ENCODE measurements at regions not wholly inside any gene's neighbourhood (a gene's known extent, or its start where the extent isn't known, plus 50 kb on each side); places are given as distances from the start of the nearest gene placed in this dataset.
"Not testable (repeated sequence)": the region's sequence is repeated elsewhere in the genome, so short reads cannot be mapped to it uniquely, and the experiment has no call there.

DNA sequence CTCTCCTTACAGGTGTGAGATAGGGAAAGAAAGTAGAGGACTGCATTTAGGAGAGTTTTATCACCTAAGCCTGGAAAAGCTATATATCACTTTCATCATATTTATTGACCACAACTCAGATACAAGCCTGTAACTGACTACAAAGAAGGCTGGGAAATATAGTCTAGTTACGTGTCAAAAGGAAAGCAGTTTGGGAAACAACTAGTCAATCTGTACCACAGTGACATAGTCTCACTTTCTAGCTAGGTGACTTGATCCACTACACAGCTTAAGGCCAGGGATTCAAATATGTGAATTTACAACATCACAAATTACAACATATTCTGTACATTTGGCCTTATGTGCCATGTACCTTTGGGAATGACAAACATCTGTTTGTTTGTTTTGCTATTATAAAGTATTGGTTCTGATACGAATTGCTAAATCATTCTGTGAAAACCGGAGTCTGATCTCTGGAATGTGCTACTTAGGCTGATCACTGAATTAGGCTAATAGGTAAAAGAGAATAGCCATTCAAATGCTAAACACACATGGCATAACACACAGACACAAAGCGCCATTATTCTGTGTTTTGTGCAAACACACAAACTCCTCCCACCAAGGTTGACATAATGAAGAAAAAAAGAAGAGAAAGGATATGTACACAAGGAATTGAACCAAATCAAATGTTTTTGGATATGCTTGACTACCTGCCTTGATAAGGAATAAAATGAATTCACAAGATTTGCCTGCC is 279.8 kb downstream of the DUSP6 start:
- peaks cover 4% of the 10 kb centered on the region for H3K9me3 Mint-ChIP-seq
- peaks cover 36% of the 10 kb centered on the region for H3K4me1 Mint-ChIP-seq (ENCODE audit: low read depth)
- H3K4me3 Mint-ChIP-seq: no peak overlapping the region
- no peaks in the 10 kb centered on the region for H3K27me3 Mint-ChIP-seq (ENCODE audit: insufficient read depth)
- peaks cover 1% of the 10 kb centered on the region for H3K36me3 Mint-ChIP-seq (ENCODE audit: low read depth)
- intact Hi-C loops (cut with micrococcal nuclease): loop anchor here (1.0 to 2.0 kb wide), 2 partner anchors 64 to 90 kb away; no protein-coding TSS in a partner anchor
- DNase-seq (ENCODE audit: low spot score): no peak
- H3K27ac Mint-ChIP-seq: peak overlapping the region; percentile 5

DNA sequence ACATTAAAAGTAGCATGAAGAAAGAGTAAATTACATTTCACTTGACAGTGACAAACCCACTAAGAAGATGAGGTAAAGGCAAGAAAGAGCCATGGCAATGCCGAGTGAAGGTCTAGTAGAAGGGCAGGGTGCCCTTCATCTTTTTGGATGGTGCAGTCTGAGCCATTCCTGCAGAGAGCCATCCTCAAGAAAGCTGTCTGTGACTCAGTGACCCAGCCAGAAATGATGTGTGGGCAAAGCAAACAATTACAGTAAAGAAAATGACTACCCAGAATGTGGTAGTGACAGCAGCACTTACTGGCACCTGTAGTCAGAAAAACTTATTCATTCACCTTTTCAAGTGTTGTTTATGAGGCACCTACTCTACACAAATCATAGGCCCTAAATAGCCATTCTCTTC is 281.7 kb downstream of the DUSP6 start:
- Mint-ChIP-seq H3K4me1 (ENCODE audit: low read depth) (peaks cover 43% of the 10 kb centered on the region), H3K27ac (peak overlapping the region; percentile 18), H3K9me3 (peaks cover 4% of the 10 kb centered on the region), H3K27me3 (ENCODE audit: insufficient read depth) (no peaks in the 10 kb centered on the region), H3K4me3 (no peak overlapping the region), H3K36me3 (ENCODE audit: low read depth) (peaks cover 1% of the 10 kb centered on the region)
- intact Hi-C loops (cut with micrococcal nuclease): no loop called here
- no peak for DNase-seq (ENCODE audit: low spot score)

DNA sequence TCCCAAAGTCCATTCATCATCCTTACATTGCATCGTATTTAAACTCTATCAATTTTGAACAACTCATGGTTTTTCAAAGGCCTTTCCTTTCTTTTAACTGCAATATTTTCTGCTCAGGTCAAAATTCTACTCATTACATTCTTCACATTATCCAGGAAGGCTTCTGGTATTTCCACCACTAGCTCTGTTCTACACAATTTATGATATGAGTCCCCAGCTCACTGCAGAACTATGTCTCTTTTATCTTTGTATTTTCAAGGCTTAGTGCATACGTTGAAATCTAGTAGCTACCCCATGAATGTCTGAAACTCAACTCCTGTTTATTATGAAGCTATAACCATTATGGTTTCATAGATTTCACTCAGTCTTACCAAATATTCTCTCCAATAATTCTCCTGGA is 282.9 kb downstream of the DUSP6 start:
- H3K9me3 Mint-ChIP-seq: peaks cover 4% of the 10 kb centered on the region
- peaks cover 1% of the 10 kb centered on the region for H3K36me3 Mint-ChIP-seq (ENCODE audit: low read depth)
- H3K27me3 Mint-ChIP-seq (ENCODE audit: insufficient read depth): no peaks in the 10 kb centered on the region
- H3K4me3 Mint-ChIP-seq: no peak overlapping the region
- no peak for DNase-seq (ENCODE audit: low spot score)
- peaks cover 50% of the 10 kb centered on the region for H3K4me1 Mint-ChIP-seq (ENCODE audit: low read depth)
- H3K27ac Mint-ChIP-seq: no peak overlapping the region
- intact Hi-C loops (cut with micrococcal nuclease): loop anchor here (5.0 kb wide), 1 partner anchor 158 kb away; no protein-coding TSS in a partner anchor

DNA sequence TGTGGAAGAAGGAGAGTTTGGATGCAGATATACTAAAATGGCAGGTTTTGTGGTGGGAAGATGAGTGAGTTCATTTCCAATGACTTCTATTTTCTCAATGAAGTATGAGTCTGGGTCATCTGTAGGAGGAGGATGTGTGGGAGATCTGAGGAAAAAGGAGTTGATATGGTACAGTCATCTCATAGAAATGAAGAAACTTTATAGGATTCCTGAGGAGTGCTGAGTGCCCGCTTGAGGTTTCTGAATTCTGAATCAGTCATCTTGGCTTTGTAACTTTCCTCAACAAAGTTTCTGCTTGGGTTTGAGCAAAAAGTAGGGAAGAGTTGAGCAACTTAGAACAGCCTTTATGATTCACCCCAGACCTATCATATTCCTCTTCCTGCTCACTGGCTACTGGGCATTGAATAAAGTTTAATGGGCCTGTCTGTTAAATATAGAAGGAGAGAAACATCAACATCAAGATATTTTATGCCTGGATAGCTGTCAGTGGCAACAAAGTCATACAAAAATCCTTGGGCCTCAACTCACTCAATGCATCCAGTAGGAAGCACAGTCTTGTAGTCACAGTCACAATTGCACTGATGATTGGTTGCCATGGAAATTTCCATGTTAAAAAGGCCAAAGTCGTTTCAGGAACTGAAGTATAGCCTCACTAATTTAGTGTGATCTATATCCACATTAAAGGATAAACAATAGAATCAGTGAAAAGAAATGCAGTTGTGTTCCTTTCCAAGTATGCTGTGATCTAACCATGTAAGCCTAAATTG is 284.7 kb downstream of the DUSP6 start:
- H3K27ac Mint-ChIP-seq: peak overlapping the region; percentile 20
- H3K4me1 Mint-ChIP-seq (ENCODE audit: low read depth): peaks cover 46% of the 10 kb centered on the region
- H3K36me3 Mint-ChIP-seq (ENCODE audit: low read depth): peaks cover 1% of the 10 kb centered on the region
- intact Hi-C loops (cut with micrococcal nuclease): loop anchor here (5.0 kb wide), 1 partner anchor 160 kb away; no protein-coding TSS in a partner anchor
- H3K9me3 Mint-ChIP-seq: peaks cover under 1% of the 10 kb centered on the region
- H3K4me3 Mint-ChIP-seq: no peak overlapping the region
- DNase-seq (ENCODE audit: low spot score): no peak
- no peaks in the 10 kb centered on the region for H3K27me3 Mint-ChIP-seq (ENCODE audit: insufficient read depth)

DNA sequence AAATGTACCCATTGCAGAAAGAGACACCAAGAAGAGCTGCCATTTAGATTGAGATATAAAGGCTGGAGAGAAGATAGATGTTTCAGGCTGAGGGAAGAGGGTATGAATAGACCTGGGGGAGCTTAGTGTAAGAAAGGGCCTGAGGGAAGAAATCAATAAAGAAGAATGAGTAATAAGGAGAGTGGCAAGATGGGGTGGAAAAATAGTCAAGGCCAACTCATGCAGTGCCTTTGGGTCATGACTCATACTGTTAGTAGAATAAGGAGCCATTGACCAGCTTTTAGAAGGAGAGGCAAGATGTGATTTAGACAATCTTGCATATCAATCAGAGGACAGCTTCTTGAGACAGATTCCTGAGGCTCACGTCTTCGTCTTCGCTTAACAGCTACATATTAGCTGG is 287.5 kb downstream of the DUSP6 start:
- H3K36me3 Mint-ChIP-seq (ENCODE audit: low read depth): peaks cover 1% of the 10 kb centered on the region
- H3K27me3 Mint-ChIP-seq (ENCODE audit: insufficient read depth): no peaks in the 10 kb centered on the region
- H3K27ac Mint-ChIP-seq: no peak overlapping the region
- no peaks in the 10 kb centered on the region for H3K9me3 Mint-ChIP-seq
- H3K4me1 Mint-ChIP-seq (ENCODE audit: low read depth): peaks cover 31% of the 10 kb centered on the region
- no peak for DNase-seq (ENCODE audit: low spot score)
- intact Hi-C loops (cut with micrococcal nuclease): loop anchor here (1.0 to 5.0 kb wide), 2 partner anchors 24 to 163 kb away; no protein-coding TSS in a partner anchor
- no peak overlapping the region for H3K4me3 Mint-ChIP-seq

DNA sequence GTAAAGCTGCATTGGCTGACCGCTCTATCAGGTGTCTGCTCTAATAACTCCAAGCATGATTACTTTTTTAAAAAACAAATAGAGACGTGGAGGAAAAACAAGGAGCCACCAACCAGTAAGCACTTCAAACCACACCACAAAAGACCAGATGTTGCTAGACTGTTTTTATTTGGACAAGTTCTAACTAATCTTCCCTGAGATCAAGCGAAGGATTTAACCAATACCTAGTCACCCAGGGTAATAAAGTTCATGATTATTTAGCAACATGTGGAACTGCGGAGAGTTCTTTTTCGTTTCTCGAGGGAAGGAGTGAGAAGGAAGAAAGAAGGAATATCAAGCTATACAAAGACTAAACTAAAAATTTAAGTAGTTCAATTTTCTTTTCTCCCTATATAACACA is 288.1 kb downstream of the DUSP6 start:
- H3K9me3 Mint-ChIP-seq: no peaks in the 10 kb centered on the region
- no peak overlapping the region for H3K4me3 Mint-ChIP-seq
- H3K36me3 Mint-ChIP-seq (ENCODE audit: low read depth): peaks cover 1% of the 10 kb centered on the region
- intact Hi-C loops (cut with micrococcal nuclease): loop anchor here (1.0 kb wide), 1 partner anchor 24 kb away; no protein-coding TSS in a partner anchor
- H3K27ac Mint-ChIP-seq: no peak overlapping the region
- no peak for DNase-seq (ENCODE audit: low spot score)
- H3K4me1 Mint-ChIP-seq (ENCODE audit: low read depth): peaks cover 37% of the 10 kb centered on the region
- H3K27me3 Mint-ChIP-seq (ENCODE audit: insufficient read depth): no peaks in the 10 kb centered on the region

DNA sequence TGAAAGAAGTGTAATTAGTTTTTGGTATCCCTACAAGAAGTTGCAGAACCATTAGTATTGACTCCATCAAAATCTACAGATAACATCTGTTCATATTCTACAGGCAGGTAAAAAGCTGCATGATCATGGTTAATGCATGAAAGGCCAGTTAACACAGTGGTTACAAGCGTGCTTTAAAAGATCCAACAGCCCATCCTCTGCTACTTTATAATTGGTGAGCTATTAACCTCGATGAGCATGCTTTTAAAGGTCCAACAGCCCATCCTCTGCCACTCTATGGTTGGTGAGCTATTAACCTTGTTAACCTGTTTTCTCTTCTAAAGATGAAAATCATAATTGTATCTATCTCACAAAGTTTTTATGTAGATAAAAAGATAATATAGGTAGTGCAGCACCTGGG is 289.3 kb downstream of the DUSP6 start:
- no peak overlapping the region for H3K27ac Mint-ChIP-seq
- peaks cover 3% of the 10 kb centered on the region for H3K9me3 Mint-ChIP-seq
- intact Hi-C loops (cut with micrococcal nuclease): no loop called here
- DNase-seq (ENCODE audit: low spot score): no peak
- H3K4me1 Mint-ChIP-seq (ENCODE audit: low read depth): peaks cover 40% of the 10 kb centered on the region
- H3K36me3 Mint-ChIP-seq (ENCODE audit: low read depth): no peaks in the 10 kb centered on the region
- H3K27me3 Mint-ChIP-seq (ENCODE audit: insufficient read depth): no peaks in the 10 kb centered on the region
- no peak overlapping the region for H3K4me3 Mint-ChIP-seq

DNA sequence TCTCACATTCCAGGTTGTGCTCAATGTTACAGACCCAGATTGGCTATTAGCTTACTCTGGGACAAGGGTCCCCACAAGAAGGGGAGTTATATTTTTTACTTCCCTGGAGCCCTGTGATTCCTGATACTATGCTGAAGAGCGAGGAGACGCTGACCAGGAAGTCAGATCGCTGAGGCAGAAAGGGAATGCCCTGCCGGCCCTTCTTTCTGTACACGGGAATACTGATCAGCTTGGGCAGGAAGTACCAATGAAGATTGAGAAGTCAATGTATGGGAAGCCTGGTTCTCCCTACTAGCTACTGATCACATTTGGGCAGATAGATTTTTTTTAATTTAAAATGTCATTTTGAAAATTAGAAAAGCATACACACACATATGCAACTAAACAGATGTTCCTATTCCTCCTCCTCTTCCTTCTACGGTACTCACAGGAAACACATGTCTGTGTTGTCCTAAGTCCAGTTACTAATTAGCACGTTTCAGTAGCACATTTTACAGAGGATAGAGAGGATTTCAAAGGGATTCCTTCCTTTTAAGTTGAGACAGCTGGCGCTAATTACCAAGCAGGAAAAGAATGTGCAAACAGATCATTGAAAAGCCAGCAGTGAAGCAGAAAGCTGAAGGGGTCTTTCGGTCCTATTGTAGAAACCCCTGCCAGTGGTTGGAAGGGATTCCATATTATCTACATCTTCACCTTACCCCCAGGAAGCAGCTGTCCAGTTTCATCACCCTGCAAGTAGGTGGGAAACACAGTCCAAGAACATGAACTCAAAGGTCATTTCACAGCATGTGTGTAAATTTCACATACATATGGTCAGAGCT is 292.4 kb downstream of the DUSP6 start:
- no peak for DNase-seq (ENCODE audit: low spot score)
- no peak overlapping the region for H3K4me3 Mint-ChIP-seq
- peaks cover 3% of the 10 kb centered on the region for H3K9me3 Mint-ChIP-seq
- H3K36me3 Mint-ChIP-seq (ENCODE audit: low read depth): no peaks in the 10 kb centered on the region
- intact Hi-C loops (cut with micrococcal nuclease): no loop called here
- H3K4me1 Mint-ChIP-seq (ENCODE audit: low read depth): peaks cover 26% of the 10 kb centered on the region
- no peak overlapping the region for H3K27ac Mint-ChIP-seq
- H3K27me3 Mint-ChIP-seq (ENCODE audit: insufficient read depth): no peaks in the 10 kb centered on the region

DNA sequence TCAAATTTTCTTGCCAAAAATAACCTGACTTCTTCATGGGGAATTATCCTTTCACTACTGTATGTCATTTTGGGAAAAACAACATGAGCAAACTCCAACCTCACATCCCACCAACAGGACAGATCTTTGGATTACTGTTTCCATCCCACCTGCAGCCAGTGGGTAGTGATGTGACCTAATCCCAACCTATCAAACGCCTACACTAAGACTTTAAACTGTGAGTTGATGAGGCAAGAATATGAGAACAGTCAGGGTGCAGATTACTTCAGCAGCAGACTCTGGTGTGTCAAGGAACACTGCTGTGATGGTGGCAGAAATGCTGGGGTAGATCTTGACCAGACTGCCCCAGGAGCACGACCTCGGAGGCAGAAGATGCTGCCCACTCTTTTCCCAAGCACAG is 293.2 kb downstream of the DUSP6 start:
- intact Hi-C loops (cut with micrococcal nuclease): no loop called here
- H3K36me3 Mint-ChIP-seq (ENCODE audit: low read depth): no peaks in the 10 kb centered on the region
- peaks cover 3% of the 10 kb centered on the region for H3K9me3 Mint-ChIP-seq
- H3K4me3 Mint-ChIP-seq: no peak overlapping the region
- peak overlapping the region; percentile 24 for H3K27ac Mint-ChIP-seq
- H3K4me1 Mint-ChIP-seq (ENCODE audit: low read depth): peaks cover 20% of the 10 kb centered on the region
- H3K27me3 Mint-ChIP-seq (ENCODE audit: insufficient read depth): no peaks in the 10 kb centered on the region
- no peak for DNase-seq (ENCODE audit: low spot score)

DNA sequence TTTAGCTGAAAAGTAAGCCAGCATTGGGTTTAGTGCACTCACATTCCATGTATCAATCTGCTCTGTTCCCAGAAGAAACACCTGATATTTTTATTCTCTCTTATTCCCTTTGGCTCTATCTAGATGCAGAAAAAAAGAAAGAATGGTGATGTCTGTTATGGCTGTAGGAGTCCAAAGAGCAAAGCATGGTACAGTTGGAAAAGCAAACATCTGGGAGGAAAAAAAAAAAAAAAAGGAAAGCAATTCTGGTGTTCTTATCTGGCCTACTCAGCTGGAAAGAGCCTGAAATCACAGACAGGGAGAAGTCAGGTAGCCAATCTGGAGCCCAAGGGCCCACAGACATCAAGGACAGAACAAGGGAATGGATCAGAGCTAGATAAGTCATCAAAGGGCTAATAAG is 293.9 kb downstream of the DUSP6 start:
- peaks cover 20% of the 10 kb centered on the region for H3K4me1 Mint-ChIP-seq (ENCODE audit: low read depth)
- H3K36me3 Mint-ChIP-seq (ENCODE audit: low read depth): peaks cover 2% of the 10 kb centered on the region

DNA sequence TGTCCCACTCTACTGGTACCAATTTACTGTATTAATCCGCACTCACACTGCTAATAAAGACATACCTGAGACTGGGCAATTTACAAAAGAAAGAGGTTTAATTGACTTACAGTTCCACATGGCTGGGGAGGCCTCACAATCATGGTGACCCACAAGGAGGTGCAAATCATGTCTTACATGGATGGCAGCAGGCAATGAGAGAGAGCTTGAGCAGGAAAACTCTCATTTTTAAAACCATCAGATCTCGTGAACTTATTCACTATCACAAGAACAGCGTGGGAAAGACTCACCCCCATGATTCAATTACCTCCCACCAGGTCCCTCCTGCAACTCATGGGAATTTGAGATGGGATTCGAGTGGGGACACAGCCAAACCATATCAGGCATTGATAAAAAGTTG is 298.5 kb downstream of the DUSP6 start:
- intact Hi-C loops (cut with micrococcal nuclease); H3K27ac Mint-ChIP-seq; H3K4me3 Mint-ChIP-seq; DNase-seq (ENCODE audit: low spot score); H3K36me3 Mint-ChIP-seq (ENCODE audit: low read depth); H3K27me3 Mint-ChIP-seq (ENCODE audit: insufficient read depth): not testable (repeated sequence)
- peaks cover 18% of the 10 kb centered on the region for H3K9me3 Mint-ChIP-seq
- peaks cover 28% of the 10 kb centered on the region for H3K4me1 Mint-ChIP-seq (ENCODE audit: low read depth)

More for the DNA sequence above, 293.9 kb downstream of the DUSP6 start:
- Mint-ChIP-seq H3K27ac (no peak overlapping the region), H3K4me3 (no peak overlapping the region), H3K27me3 (ENCODE audit: insufficient read depth) (no peaks in the 10 kb centered on the region), H3K9me3 (peaks cover 10% of the 10 kb centered on the region)
- no peak for DNase-seq (ENCODE audit: low spot score)
- intact Hi-C loops (cut with micrococcal nuclease): no loop called here

DNA sequence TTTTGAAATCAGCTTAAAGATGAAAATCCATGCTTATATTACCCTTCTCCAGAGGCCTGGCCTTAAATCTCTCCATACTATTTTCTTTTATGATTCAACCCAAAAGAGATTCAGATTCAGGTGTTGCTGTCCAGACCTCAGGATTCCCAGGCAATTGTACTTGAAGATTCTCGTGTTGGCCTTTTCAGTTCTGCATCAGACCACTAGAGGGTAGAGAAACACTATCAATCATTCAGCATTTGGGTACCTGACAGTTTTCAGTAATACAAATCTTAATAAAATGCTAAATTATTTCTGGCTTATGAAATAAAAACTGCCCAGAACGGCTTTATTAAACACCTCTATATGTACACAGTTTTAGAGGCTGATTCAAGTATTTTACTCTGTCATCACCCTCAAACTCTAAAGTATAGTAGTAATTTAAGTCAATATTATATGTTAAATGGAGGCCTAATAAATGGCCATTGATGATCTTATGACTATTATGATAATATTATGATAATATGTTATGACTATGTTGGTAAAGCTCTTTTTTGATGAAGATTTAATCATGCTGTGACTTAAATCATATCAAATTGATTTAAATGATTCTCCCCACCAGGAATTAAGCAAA is 301.1 kb downstream of the DUSP6 start:
- Mint-ChIP-seq H3K27ac (no peak overlapping the region), H3K4me3 (no peak overlapping the region), H3K9me3 (peaks cover 17% of the 10 kb centered on the region), H3K27me3 (ENCODE audit: insufficient read depth) (no peaks in the 10 kb centered on the region), H3K36me3 (ENCODE audit: low read depth) (peaks cover 5% of the 10 kb centered on the region), H3K4me1 (ENCODE audit: low read depth) (peaks cover 31% of the 10 kb centered on the region)
- intact Hi-C loops (cut with micrococcal nuclease): loop anchor here (1.0 to 2.0 kb wide), 8 partner anchors 11 to 478 kb away; partner anchors contain the start of gene DUSP6
- DNase-seq (ENCODE audit: low spot score): no peak

Measured in activated T-helper 1 cell treated with anti-CD3 and anti-CD28 coated beads, Interleukin-12 subunit alpha, Interleukin-12 subunit beta, Interleukin-2, Interleukin-4 antibody, amounts not matched to agents 30 ng/mL and 10 ng/mL and 1 ng/mL, durations not matched to agents 14 hours and 24 hours and 36 hours (primary cell).